HCT116 (cell line): ENCODE measurements at regions not wholly inside any gene's neighbourhood (a gene's known extent, or its start where the extent isn't known, plus 50 kb on each side); places are given as distances from the start of the nearest gene placed in this dataset.

Experiments used
- ATAC-seq: fragments of 200-7000 bp; cut with Tn5 transposase; 2 replicates; pipeline ENCODE4 v1.9.1; 2020; ENCODE audit warnings: mild to moderate bottlenecking, moderate library complexity
- BruUV-seq: library from RNA; stranded (reverse); fragments of 400-500 nt; replicated peaks from 2 replicates; lab custom pipeline; 2021; lab: Mats Ljungman, UMichigan
- CTCF ChIA-PET: fragments of 300-600 bp; sonication (Branson Sonifier 250); formaldehyde crosslinking; loops from one replicate; lab custom pipeline; 2021; ENCODE audit warnings: antibody characterized with exemption; lab: Charles Lee
- POLR2A ChIA-PET: fragments of 300-600, 350-600 bp; sonication (Branson Sonifier 250); formaldehyde crosslinking; loops from one replicate; lab custom pipeline; 2021; ENCODE audit warnings: antibody characterized with exemption; lab: Charles Lee
- RAD21 ChIA-PET, 2 experiments: fragments of 300-600 bp; sonication (Branson Sonifier 250); formaldehyde crosslinking; loops; one replicate each; lab custom pipeline; 2023; ENCODE audit warnings: low total read pairs in 2 of 2; ENCODE audit not compliant: uncharacterized antibody in 2 of 2, unreplicated experiment in 2 of 2, low non-redundant PET in 1 of 2; lab: Charles Lee
- DNase-seq: peaks from one replicate; pipeline ENCODE4 v3.0.0-alpha.2; 2010; ENCODE audit warnings: low read depth, low spot score
- H2AFZ ChIP-seq: fragments of 200-600 bp; shearing (Covaris generic), sonication (generic); 2 replicates; pipeline ENCODE4 v1.6.1; 2017; ENCODE audit warnings: low read depth, mixed run types, mixed read lengths, antibody characterized with exemption, low read length; ENCODE audit not compliant: poor library complexity, severe bottlenecking
- H3K27ac ChIP-seq: 2 replicates; pipeline ENCODE4 v1.5.1; 2012; ENCODE audit warnings: low read depth, low read length
- H3K27me3 ChIP-seq: fragments of 200-600 bp; sonication (generic); 2 replicates; pipeline ENCODE4 v1.6.1; 2016; ENCODE audit warnings: mixed run types, low read length, mixed read lengths; ENCODE audit not compliant: insufficient read depth
- H3K36me3 ChIP-seq, 2 experiments: fragments of 200-500 bp in 1 of 2; fragments of 200-600 bp in 1 of 2; sonication (Bioruptor generic) in 1 of 2; sonication (generic) in 1 of 2; 2 replicates each; pipeline versions ENCODE4 v1.5.1 to v1.6.1; 2014 to 2016; ENCODE audit warnings: low read length in 2 of 2, inconsistent platforms in 1 of 2, mixed read lengths in 1 of 2, mixed run types in 1 of 2; ENCODE audit not compliant: insufficient read depth in 2 of 2, control insufficient read depth in 1 of 2
- H3K4me1 ChIP-seq, 2 experiments: fragments of 200-600 bp in 1 of 2; sonication (generic) in 1 of 2; 2 replicates each; pipeline versions ENCODE4 v1.5.1 to v1.6.1; 2012 to 2017; ENCODE audit warnings: low read length in 2 of 2, inconsistent platforms in 1 of 2, mild to moderate bottlenecking in 1 of 2, mixed read lengths in 1 of 2, mixed run types in 1 of 2, moderate library complexity in 1 of 2; ENCODE audit not compliant: insufficient read depth in 2 of 2, control insufficient read depth in 1 of 2
- H3K4me2 ChIP-seq: fragments of 200-600 bp; sonication (generic); 2 replicates; pipeline ENCODE4 v1.6.1; 2017; ENCODE audit warnings: mixed run types, low read length, mixed read lengths
- H3K4me3 ChIP-seq, 2 experiments: fragments of 200-600 bp in 1 of 2; sonication (generic) in 1 of 2; replicated peaks in 1 of 2; 2 replicates each; pipeline ENCODE4 v1.5.1; 2011 to 2016; ENCODE audit warnings: low read length in 2 of 2, control low read depth in 1 of 2, low read depth in 1 of 2, mild to moderate bottlenecking in 1 of 2, mixed read lengths in 1 of 2, mixed run types in 1 of 2
- H3K79me2 ChIP-seq: fragments of 200-600 bp; sonication (generic); 2 replicates; pipeline ENCODE4 v1.6.1; 2017; ENCODE audit warnings: mild to moderate bottlenecking, mixed run types, low read length, moderate library complexity, mixed read lengths; ENCODE audit not compliant: insufficient read depth
- H3K9ac ChIP-seq: fragments of 200-600 bp; sonication (generic); 2 replicates; pipeline ENCODE4 v1.6.1; 2016; ENCODE audit warnings: low read length, mixed read lengths
- H3K9me2 ChIP-seq: fragments of 200-600 bp; sonication (generic), shearing (Covaris generic); 2 replicates; pipeline ENCODE4 v1.6.1; 2017; ENCODE audit warnings: mixed run types, mild to moderate bottlenecking, moderate library complexity; ENCODE audit not compliant: insufficient read depth
- H3K9me3 ChIP-seq, 2 experiments: fragments of 200-500 bp in 1 of 2; fragments of 200-600 bp in 1 of 2; sonication (Bioruptor generic) in 1 of 2; sonication (generic) in 1 of 2; 2 replicates each; pipeline ENCODE4 v1.6.1; 2014 to 2017; ENCODE audit warnings: low read length in 2 of 2, mixed read lengths in 2 of 2, inconsistent platforms in 1 of 2, low read depth in 1 of 2, mild to moderate bottlenecking in 1 of 2, mixed run types in 1 of 2, moderate library complexity in 1 of 2; ENCODE audit not compliant: control insufficient read depth in 1 of 2, insufficient read depth in 1 of 2
- H4K20me1 ChIP-seq: fragments of 200-600 bp; sonication (generic), shearing (Covaris generic); 2 replicates; pipeline ENCODE4 v1.6.1; 2017; ENCODE audit warnings: mixed run types, mild to moderate bottlenecking, moderate library complexity; ENCODE audit not compliant: insufficient read depth
- CBX3 ChIP-seq: IDR thresholded peaks from 2 replicates; pipeline ENCODE4 v1.6.1; 2012; ENCODE audit warnings: low read depth
- CEBPB ChIP-seq: IDR thresholded peaks from 2 replicates; pipeline ENCODE4 v1.6.1; 2012; ENCODE audit warnings: low read depth
- CTCF ChIP-seq, 3 experiments: fragments of 200-600 bp in 1 of 3; sonication (generic) in 1 of 3; IDR thresholded peaks in 2 of 3; conservative IDR thresholded peaks in 1 of 3; 2 replicates each; pipeline ENCODE4 v1.5.1; 2012 to 2017; ENCODE audit warnings: low read depth in 2 of 3, low read length in 2 of 3, antibody characterized with exemption in 1 of 3, borderline replicate concordance in 1 of 3, control low read depth in 1 of 3, mild to moderate bottlenecking in 1 of 3, mixed read lengths in 1 of 3, mixed run types in 1 of 3, moderate library complexity in 1 of 3; ENCODE audit not compliant: insufficient read depth in 1 of 3
- EGR1 ChIP-seq: IDR thresholded peaks from 2 replicates; pipeline ENCODE4 v1.6.1; 2012; ENCODE audit warnings: low read depth
- EZH2 ChIP-seq: fragments of 200-600 bp; sonication (generic); IDR thresholded peaks from 2 replicates; pipeline ENCODE4 v1.6.1; 2017; ENCODE audit warnings: antibody characterized with exemption, mixed run types
- FOSL1 ChIP-seq: IDR thresholded peaks from 2 replicates; pipeline ENCODE4 v1.6.1; 2012; ENCODE audit warnings: low read depth
- POLR2A ChIP-seq: IDR thresholded peaks from 2 replicates; pipeline ENCODE4 v1.7.0; 2011; ENCODE audit warnings: borderline replicate concordance; ENCODE audit not compliant: insufficient read depth, insufficient read length; ENCODE audit errors: extremely low read depth
- RAD21 ChIP-seq: IDR thresholded peaks from 2 replicates; pipeline ENCODE4 v1.6.1; 2012; ENCODE audit warnings: low read depth, mild to moderate bottlenecking
- SIN3A ChIP-seq: IDR thresholded peaks from 2 replicates; pipeline ENCODE4 v1.6.1; 2012; ENCODE audit warnings: low read depth
- SP1 ChIP-seq: IDR thresholded peaks from 2 replicates; pipeline ENCODE4 v1.6.1; 2012; ENCODE audit warnings: low read depth
- SRF ChIP-seq: IDR thresholded peaks from 2 replicates; pipeline ENCODE4 v1.6.1; 2012; ENCODE audit warnings: low read depth
- TCF7L2 ChIP-seq: IDR thresholded peaks from 2 replicates; pipeline ENCODE4 v1.7.0; 2011; ENCODE audit warnings: borderline replicate concordance, inconsistent platforms; ENCODE audit not compliant: insufficient read depth, insufficient read length; ENCODE audit errors: extremely low read depth
- YY1 ChIP-seq: IDR thresholded peaks from 2 replicates; pipeline ENCODE4 v1.6.1; 2011; ENCODE audit warnings: low read length, low read depth, moderate library complexity, mild to moderate bottlenecking; ENCODE audit not compliant: insufficient replicate concordance; ENCODE audit errors: extremely low read depth
- ZBTB33 ChIP-seq: IDR thresholded peaks from 2 replicates; pipeline ENCODE4 v1.6.1; 2011; ENCODE audit warnings: mild to moderate bottlenecking, low read length, moderate library complexity; ENCODE audit not compliant: insufficient replicate concordance; ENCODE audit errors: extremely low read depth
- ZNF274 ChIP-seq: fragments of 200-500 bp; sonication (Bioruptor generic); IDR thresholded peaks from 2 replicates; pipeline ENCODE4 v1.6.1; 2014; ENCODE audit warnings: mild to moderate bottlenecking, low read depth, low read length, inconsistent platforms
- intact Hi-C: fragments of 100-400 bp; cut with micrococcal nuclease; formaldehyde crosslinking; loops from 2 replicates; pipeline ENCODE4 v1.10.0; 2022
- TF ChIP-seq, protein P1 (sequence below): IDR thresholded peaks from 2 replicates; pipeline ENCODE4 v1.6.1; 2012

DNA sequence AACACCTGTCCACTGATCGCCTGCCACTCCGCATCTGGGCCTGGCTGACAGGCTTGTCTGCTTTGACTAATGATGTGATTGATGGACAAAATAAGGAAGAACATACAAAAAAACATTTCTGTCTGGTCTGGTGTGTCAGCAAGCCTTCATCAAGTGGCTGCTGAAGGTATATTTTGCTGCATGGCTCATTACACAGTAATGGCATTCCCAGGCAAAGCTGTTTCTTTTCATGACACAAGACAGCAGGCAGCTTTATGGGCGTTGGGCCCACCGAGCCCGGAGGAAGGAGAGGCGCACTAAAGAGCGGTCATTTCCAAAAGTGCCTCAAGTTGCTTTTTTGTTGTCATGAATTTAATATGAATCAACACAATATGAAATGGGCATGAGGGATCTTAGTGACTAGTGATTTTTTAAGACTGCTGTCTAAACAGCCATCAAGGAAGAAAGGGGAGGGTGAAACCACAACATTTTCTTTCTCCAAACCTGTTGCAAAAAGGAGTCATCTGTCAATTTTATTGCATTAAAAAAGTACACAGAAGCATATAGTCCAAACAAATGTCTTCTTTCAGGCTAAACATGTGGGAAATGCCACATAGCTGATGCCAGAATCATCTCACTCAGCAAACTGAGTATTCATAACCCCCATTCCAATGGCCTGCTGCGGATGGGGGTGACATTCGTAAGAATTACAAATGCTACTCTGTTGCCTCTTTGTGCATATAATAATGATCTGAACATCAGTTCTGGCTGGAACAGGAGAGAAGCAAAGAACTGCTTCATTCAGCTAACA is 476.6 kb downstream of the ZNF536 start:
- intact Hi-C loops, result no loop called here
- H3K27ac ChIP-seq, result no peak overlapping the region
- H3K9me2 ChIP-seq, result no peaks in the 10 kb centered on the region
- H3K27me3 ChIP-seq, result no peaks in the 10 kb centered on the region
- H3K4me3 ChIP-seq, result no peak overlapping the region
- BruUV-seq, result no TSS peak
- no peak for ATAC-seq
- ChIA-PET POLR2A (no interaction called here), RAD21 (no interaction called here)
- H3K4me1 ChIP-seq, result no peaks in the 10 kb centered on the region
- H3K9me3 ChIP-seq, result peaks cover 12 to 20% of the 10 kb centered on the region in 2 experiments; a peak in 2 of 4 replicates
- no peaks in the 10 kb centered on the region for H3K36me3 ChIP-seq
- no peak overlapping the region for H3K9ac ChIP-seq
- no peak for DNase-seq
- H4K20me1 ChIP-seq, result no peaks in the 10 kb centered on the region
- no peaks in the 10 kb centered on the region for H3K79me2 ChIP-seq
- no peak overlapping the region for H3K4me2 ChIP-seq
- no peak for TF ChIP-seq TCF7L2
- TF ChIP-seq FOSL1, result no peak
- TF ChIP-seq, all 23 proteins: peak for 0
- CTCF ChIA-PET, result no interaction called here
- no peak overlapping the region for H2AFZ ChIP-seq

DNA sequence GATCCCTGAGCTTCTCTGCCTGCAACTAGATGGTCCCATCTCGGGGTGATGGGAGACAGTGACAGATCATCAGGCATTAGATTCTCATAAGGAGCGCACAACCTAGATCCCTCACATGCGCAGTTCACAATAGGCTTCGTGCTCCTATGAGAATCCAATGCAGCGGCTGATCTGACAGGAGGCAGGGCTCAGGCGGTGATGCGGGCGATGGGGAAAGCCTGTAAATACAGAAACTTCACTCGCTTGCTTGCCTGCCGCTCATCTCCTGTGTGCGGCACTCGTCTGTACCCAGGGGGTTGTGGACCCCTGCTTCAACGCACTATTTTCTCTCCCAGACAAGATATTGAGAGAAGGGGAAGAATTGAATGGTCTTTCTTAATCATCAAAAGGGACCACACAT is 473.9 kb downstream of the ZNF536 start:
- H3K27me3 ChIP-seq, result no peaks in the 10 kb centered on the region
- ChIA-PET RAD21 (no interaction called here), CTCF (no interaction called here), POLR2A (no interaction called here)
- H3K4me3 ChIP-seq, result no peak overlapping the region
- H3K4me2 ChIP-seq, result no peak overlapping the region
- no TSS peak for BruUV-seq
- no peaks in the 10 kb centered on the region for H4K20me1 ChIP-seq
- intact Hi-C loops, result no loop called here
- H3K4me1 ChIP-seq, result no peaks in the 10 kb centered on the region
- peaks cover 7 to 23% of the 10 kb centered on the region in 2 experiments; a peak in 2 of 4 replicates for H3K9me3 ChIP-seq
- H3K9me2 ChIP-seq, result no peaks in the 10 kb centered on the region
- H3K79me2 ChIP-seq, result no peaks in the 10 kb centered on the region
- no peaks in the 10 kb centered on the region for H3K36me3 ChIP-seq
- DNase-seq (no peak), ATAC-seq (no peak)
- H2AFZ ChIP-seq, result no peak overlapping the region
- H3K27ac ChIP-seq, result no peak overlapping the region
- no peak overlapping the region for H3K9ac ChIP-seq
- TF ChIP-seq YY1, result no peak
- no peak for TF ChIP-seq TCF7L2
- TF ChIP-seq, protein P1, sequence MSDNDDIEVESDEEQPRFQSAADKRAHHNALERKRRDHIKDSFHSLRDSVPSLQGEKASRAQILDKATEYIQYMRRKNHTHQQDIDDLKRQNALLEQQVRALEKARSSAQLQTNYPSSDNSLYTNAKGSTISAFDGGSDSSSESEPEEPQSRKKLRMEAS, result no peak
- TF ChIP-seq SRF, result no peak
- TF ChIP-seq CTCF (IDR thresholded peaks at IDR 0.05 in 2 of 3, conservative IDR thresholded peaks at IDR 0.05 in 1 of 3; ENCODE audit: borderline replicate concordance in 1 of 3, insufficient read depth in 1 of 3, low read depth in 2 of 3, low read length in 2 of 3), result no peak
- no peak for TF ChIP-seq FOSL1
- no peak for TF ChIP-seq RAD21
- no peak for TF ChIP-seq CBX3
- TF ChIP-seq CEBPB, result no peak
- no peak for TF ChIP-seq ZNF274
- TF ChIP-seq EGR1, result no peak
- no peak for TF ChIP-seq ZBTB33
- TF ChIP-seq EZH2, result no peak
- TF ChIP-seq SP1, result no peak
- no peak for TF ChIP-seq POLR2A
- TF ChIP-seq SIN3A, result no peak
